GM19372 (cell line): ENCODE measurements at regions not wholly inside any gene's neighbourhood (a gene's known extent, or its start where the extent isn't known, plus 50 kb on each side); places are given as distances from the start of the nearest gene placed in this dataset.
"Not testable (repeated sequence)": the region's sequence is repeated elsewhere in the genome, so short reads cannot be mapped to it uniquely, and the experiment has no call there.

Experiments used
- ATAC-seq: cut with Tn5 transposase; IDR thresholded peaks from one replicate; pipeline ENCODE4 v1.9.1; 2021; ENCODE audit warnings: mild to moderate bottlenecking, low read depth, moderate library complexity; ENCODE audit not compliant: unreplicated experiment

- not testable (repeated sequence) for ATAC-seq
These were observed 194.6 kb downstream of the BCL2L11 start for GRCh38 chr2:111315188-111315917.

- ATAC-seq, result not testable (repeated sequence)
These were observed 195.6 kb downstream of the BCL2L11 start for GRCh38 chr2:111316221-111316741.

- not testable (repeated sequence) for ATAC-seq
These were observed 196.3 kb downstream of the BCL2L11 start for GRCh38 chr2:111316881-111317549.

- ATAC-seq, result not testable (repeated sequence)
These were observed 198.8 kb downstream of the BCL2L11 start for GRCh38 chr2:111319552-111319951.

- ATAC-seq, result not testable (repeated sequence)
These were observed 199.6 kb downstream of the BCL2L11 start for GRCh38 chr2:111320264-111320663.

GRCh38 chr2:111320965-111321364 lies 200.3 kb downstream of the BCL2L11 start:
- not testable (repeated sequence) for ATAC-seq

- ATAC-seq, result not testable (repeated sequence)
These were observed 202.7 kb downstream of the BCL2L11 start for GRCh38 chr2:111323384-111323783.

- ATAC-seq, result not testable (repeated sequence)
These were observed 207.0 kb downstream of the BCL2L11 start for GRCh38 chr2:111327726-111328125.

GRCh38 chr2:111329309-111329708 lies 208.6 kb downstream of the BCL2L11 start:
- ATAC-seq, result not testable (repeated sequence)

- not testable (repeated sequence) for ATAC-seq
These were observed 210.5 kb downstream of the BCL2L11 start for GRCh38 chr2:111331099-111331724.

- ATAC-seq, result not testable (repeated sequence)
These were observed 214.7 kb downstream of the BCL2L11 start for GRCh38 chr2:111335220-111335907.

GRCh38 chr2:111338474-111338873 lies 217.8 kb downstream of the BCL2L11 start:
- ATAC-seq, result not testable (repeated sequence)

GRCh38 chr2:111339476-111339875 lies 218.8 kb downstream of the BCL2L11 start:
- not testable (repeated sequence) for ATAC-seq

GRCh38 chr2:111344590-111344989 lies 223.9 kb downstream of the BCL2L11 start:
- ATAC-seq, result not testable (repeated sequence)

- not testable (repeated sequence) for ATAC-seq
These were observed 224.7 kb downstream of the BCL2L11 start for GRCh38 chr2:111345439-111345838.

GRCh38 chr2:111346018-111346930 lies 225.6 kb downstream of the BCL2L11 start:
- not testable (repeated sequence) for ATAC-seq

GRCh38 chr2:111347695-111348094 lies 227.0 kb downstream of the BCL2L11 start:
- ATAC-seq, result not testable (repeated sequence)

- not testable (repeated sequence) for ATAC-seq
These were observed 227.6 kb downstream of the BCL2L11 start for GRCh38 chr2:111348316-111348715.
